Ammon's horn (tissue), 1 donor: ENCODE measurements at regions not wholly inside any gene's neighbourhood (a gene's known extent, or its start where the extent isn't known, plus 50 kb on each side); places are given as distances from the start of the nearest gene placed in this dataset.

Source experiments
- DNase-seq: peaks from one replicate; pipeline ENCODE4 v3.0.0-alpha.2; 2016; ENCODE audit warnings: low spot score

GRCh38 chr2:163541943-163542342 lies 193.9 kb downstream of the FIGN start:
- no peak for DNase-seq

- no peak for DNase-seq
Observed at GRCh38 chr2:163541495-163541894, 194.3 kb downstream of the FIGN start.

GRCh38 chr2:163528640-163529217 lies 207.1 kb downstream of the FIGN start:
- no peak for DNase-seq

- DNase-seq: no peak
Observed at GRCh38 chr2:163527381-163527780, 208.4 kb downstream of the FIGN start.

GRCh38 chr2:163518762-163519161 lies 217.0 kb downstream of the FIGN start:
- no peak for DNase-seq

- no peak for DNase-seq
Observed at GRCh38 chr2:163515836-163516235, 220.0 kb downstream of the FIGN start.

GRCh38 chr2:163505281-163505680 lies 230.5 kb downstream of the FIGN start:
- DNase-seq: no peak

DNA sequence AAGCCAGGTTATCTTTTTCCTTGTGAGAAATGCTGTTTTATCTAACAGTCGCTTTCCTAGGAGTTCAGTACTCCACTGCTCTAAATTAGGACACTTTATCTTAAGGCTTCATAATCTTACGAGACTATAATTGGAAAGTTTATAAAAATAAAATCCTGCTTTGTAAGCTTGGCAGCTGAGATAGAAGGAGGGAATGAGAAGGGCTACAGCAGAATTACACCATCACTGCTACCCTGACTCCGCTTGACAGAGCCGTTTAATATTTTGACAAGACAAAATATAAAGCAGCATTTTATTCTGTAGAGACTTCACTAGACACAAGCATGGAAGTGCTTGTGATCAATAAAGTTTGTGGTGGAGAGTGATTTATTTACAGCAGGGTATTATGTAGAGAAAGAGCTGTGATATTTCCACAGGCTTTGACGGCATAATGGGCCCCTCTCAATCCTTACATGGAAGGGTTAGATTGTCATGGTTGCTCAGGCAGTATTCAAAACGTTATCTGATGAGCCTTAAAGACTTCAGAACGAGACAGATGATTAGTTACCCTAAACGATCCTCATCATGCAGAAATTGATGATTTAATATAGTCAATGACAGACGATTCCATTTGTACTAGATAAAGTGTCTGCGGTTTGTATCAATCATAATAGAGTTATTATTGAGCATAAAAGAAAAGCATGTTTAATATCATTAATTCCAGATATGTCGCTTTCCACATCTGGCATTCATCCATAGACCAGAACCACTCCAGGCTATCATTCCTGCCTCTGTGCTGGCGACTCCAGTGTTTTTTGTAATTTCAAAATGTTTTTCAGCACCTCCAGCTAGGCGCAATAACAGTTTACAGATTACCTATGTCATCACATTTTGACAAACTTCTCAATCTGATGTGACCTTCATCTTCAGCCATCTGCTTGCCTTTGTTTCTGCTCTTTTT lies 242.2 kb downstream of the FIGN start:
- no peak for DNase-seq

DNA sequence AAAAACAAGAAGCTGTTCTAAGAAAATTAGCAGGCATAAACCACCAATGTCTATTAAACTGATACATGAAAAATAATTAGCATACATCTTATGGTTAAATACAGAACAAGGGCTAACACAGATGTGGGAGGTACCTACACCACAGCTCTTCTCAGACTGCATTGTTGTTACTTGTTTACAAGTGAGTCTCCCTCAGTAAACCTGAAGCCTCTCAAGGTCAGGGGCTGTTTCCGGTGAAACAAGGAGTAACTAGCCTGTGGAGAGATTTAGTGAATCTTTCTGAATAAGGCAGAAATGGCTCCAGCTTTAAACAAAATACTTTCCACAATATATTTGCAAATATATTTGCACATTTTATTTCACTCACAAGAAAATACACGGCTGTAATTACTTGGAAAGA lies 244.0 kb downstream of the FIGN start:
- no peak for DNase-seq

GRCh38 chr2:163490281-163490680 lies 245.5 kb downstream of the FIGN start:
- DNase-seq: no peak

- DNase-seq: no peak
Observed at GRCh38 chr2:163481515-163481914, 254.3 kb downstream of the FIGN start.

DNA sequence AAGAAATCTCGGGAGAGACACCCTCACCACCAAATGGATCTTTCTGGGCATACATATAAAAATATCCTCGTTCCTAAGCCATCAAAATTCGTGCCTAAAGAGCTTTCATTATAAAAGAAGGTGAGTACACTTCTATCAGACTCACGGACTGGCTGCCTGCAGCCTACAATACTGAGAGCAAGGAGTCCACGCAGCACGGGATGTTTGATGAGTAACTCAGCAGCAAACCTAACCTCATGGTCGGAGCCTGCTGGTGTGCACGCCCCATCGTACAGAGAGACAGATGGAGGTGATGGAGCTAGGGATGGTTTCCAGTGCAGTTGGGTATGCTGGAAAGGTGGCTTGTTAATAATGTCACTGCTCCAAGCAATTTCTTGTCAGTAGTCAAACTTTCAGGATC lies 256.2 kb downstream of the FIGN start:
- no peak for DNase-seq

GRCh38 chr2:163475815-163476214 lies 260.0 kb downstream of the FIGN start:
- no peak for DNase-seq

GRCh38 chr2:163474889-163475288 lies 260.9 kb downstream of the FIGN start:
- DNase-seq: no peak

DNA sequence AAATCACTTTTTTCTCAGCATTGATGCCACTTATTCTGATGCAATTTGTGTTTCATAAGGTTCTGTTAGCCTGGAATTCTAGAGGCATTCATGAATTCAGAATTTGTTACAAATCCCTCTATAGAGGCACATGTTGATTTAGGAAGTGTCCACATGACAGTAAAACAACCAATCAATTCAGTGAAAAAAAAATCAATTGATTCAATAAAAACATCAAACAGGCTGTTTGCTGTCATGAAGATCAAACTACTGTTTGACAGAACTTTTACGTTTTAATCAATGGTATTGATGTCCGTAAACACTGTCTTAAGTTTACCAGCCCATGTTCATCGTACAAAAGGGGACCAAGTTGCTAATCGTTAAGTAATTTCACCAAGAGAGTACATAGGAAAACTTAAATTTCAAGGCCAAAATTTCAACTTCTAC lies 261.5 kb downstream of the FIGN start:
- DNase-seq: no peak

- DNase-seq: peak; percentile 40
Observed at GRCh38 chr2:163471947-163472346, 263.9 kb downstream of the FIGN start.

DNA sequence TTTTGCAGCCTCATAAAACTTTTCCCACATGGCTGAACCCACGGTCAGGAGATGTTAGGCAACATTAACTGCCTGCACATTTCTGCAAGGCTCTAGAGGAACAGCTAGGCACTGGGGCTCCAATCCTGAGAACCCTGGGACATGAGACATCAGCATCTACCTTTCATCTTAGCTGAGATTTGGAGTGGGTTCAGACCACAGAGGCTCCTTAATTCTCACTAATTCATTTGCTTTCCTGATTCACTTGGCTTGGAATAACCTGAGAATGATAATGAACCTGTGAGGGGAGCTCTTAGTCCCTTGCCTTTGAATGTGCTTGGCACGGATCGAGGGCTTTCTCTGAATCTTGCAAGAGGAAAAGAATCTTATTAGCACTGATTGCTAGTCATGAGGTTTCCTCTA lies 266.2 kb downstream of the FIGN start:
- no peak for DNase-seq

DNA sequence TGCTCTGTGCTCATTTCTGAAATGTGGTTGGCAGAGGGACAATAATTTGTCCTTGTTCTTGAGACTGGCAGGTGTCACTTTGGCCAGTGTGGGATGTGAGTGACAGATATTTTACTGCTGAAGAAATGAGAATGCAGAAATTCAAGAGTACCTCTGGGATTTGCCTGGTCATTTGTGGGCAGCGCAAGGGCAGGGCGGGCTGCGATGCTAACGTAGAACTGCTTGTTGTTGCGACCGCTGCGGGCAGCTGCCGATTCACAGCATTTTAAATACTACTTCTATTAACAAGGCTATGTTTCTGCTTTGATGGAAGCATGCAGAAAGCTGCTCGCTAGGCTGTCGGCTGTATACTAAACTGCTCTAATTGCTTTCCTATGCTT lies 268.6 kb downstream of the FIGN start:
- DNase-seq: peak; percentile 10

- DNase-seq: no peak
Observed at GRCh38 chr2:163466331-163467250, 269.2 kb downstream of the FIGN start.

- DNase-seq: no peak
Observed at GRCh38 chr2:163465440-163465839, 270.4 kb downstream of the FIGN start.

DNA sequence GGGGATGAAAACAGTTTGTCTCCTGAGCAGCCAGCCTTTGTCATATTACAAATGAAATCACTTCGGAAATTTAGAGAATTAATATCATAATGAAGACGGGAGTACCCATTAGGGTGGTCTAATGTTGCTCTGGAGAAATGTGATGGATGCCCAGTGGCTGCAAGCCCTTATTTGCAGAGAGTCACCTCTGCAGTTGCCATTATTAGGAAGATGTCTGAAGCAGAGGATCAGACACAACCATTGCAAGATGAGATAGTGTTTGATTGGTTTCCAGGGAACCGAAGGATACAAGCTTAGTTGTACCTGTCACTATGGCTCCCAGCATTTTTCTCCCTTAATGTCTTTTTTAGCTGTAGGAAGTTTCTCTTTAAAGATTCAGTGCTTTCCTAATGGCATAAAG lies 272.4 kb downstream of the FIGN start:
- no peak for DNase-seq

GRCh38 chr2:163462993-163463392 lies 272.8 kb downstream of the FIGN start:
- no peak for DNase-seq

- no peak for DNase-seq
Observed at GRCh38 chr2:163459986-163460385, 275.8 kb downstream of the FIGN start.
